Endodermal cell (in vitro differentiated cells): ENCODE measurements at regions not wholly inside any gene's neighbourhood (a gene's known extent, or its start where the extent isn't known, plus 50 kb on each side); places are given as distances from the start of the nearest gene placed in this dataset.

ENCODE experiments used
- DNase-seq: peaks from one replicate; pipeline ENCODE4 v3.0.0-alpha.2; 2017
- H3K27ac ChIP-seq: 2 replicates; pipeline ENCODE4 v1.5.1; 2013; ENCODE audit warnings: mild to moderate bottlenecking, low read depth, low read length, moderate library complexity
- H3K27me3 ChIP-seq: 2 replicates; pipeline ENCODE4 v1.6.1; 2013; ENCODE audit warnings: mild to moderate bottlenecking, low read length, moderate library complexity; ENCODE audit not compliant: insufficient read depth, control insufficient read depth, poor library complexity, severe bottlenecking
- H3K36me3 ChIP-seq: 2 replicates; pipeline ENCODE4 v1.7.0; 2013; ENCODE audit warnings: mild to moderate bottlenecking, low read length, moderate library complexity; ENCODE audit not compliant: control insufficient read depth, insufficient read depth
- H3K4me1 ChIP-seq: one replicate; pipeline ENCODE4 v1.7.0; 2013; ENCODE audit warnings: low read length; ENCODE audit not compliant: control insufficient read depth, insufficient read depth
- H3K4me3 ChIP-seq: 2 replicates; pipeline ENCODE4 v1.5.1; 2013; ENCODE audit warnings: mild to moderate bottlenecking, low read length, moderate library complexity
- H3K9ac ChIP-seq: 2 replicates; pipeline ENCODE4 v1.6.1; 2013; ENCODE audit warnings: mild to moderate bottlenecking, low read length, moderate library complexity; ENCODE audit not compliant: poor library complexity, severe bottlenecking; ENCODE audit errors: extremely low read depth
- H3K9me3 ChIP-seq: 2 replicates; pipeline ENCODE4 v1.6.1; 2013; ENCODE audit warnings: mild to moderate bottlenecking, low read length, moderate library complexity; ENCODE audit not compliant: control insufficient read depth
- H3K27ac Mint-ChIP-seq: 2 replicates; pipeline ENCODE4 v1.8.0; 2020; ENCODE audit warnings: mixed read lengths
- H3K27me3 Mint-ChIP-seq: 2 replicates; pipeline ENCODE4 v1.8.0; 2021; ENCODE audit warnings: mild to moderate bottlenecking, mixed read lengths; ENCODE audit not compliant: insufficient read depth
- H3K36me3 Mint-ChIP-seq: 2 replicates; pipeline ENCODE4 v1.8.0; 2020; ENCODE audit warnings: low read depth, mixed read lengths
- H3K4me1 Mint-ChIP-seq: 2 replicates; pipeline ENCODE4 v1.8.0; 2020; ENCODE audit warnings: mixed read lengths
- H3K4me3 Mint-ChIP-seq: 2 replicates; pipeline ENCODE4 v1.8.0; 2020; ENCODE audit warnings: mild to moderate bottlenecking, moderate library complexity, mixed read lengths
- H3K9me3 Mint-ChIP-seq: 2 replicates; pipeline ENCODE4 v1.8.0; 2020; ENCODE audit warnings: mild to moderate bottlenecking, mixed read lengths
- CTCF ChIP-seq: fragments of 200-600 bp; sonication (generic); conservative IDR thresholded peaks from 2 replicates; pipeline ENCODE4 v1.5.0; 2021; ENCODE audit warnings: antibody characterized with exemption, mild to moderate bottlenecking
- WGBS, 2 experiments: methylation state at CpG; one replicate each; pipeline versions ENCODE4 v1.1.5 to v1.1.7; 2013; ENCODE audit warnings: missing lambda C conversion rate in 2 of 2, mixed read lengths in 1 of 2; ENCODE audit not compliant: insufficient coverage in 1 of 2, insufficient read length in 1 of 2; 5-methylcytosine and 5-hydroxymethylcytosine counted together

GRCh38 chr12:90244232-90244631 is 535.6 kb upstream of the ATP2B1 start:
- H3K27ac Mint-ChIP-seq, result no peak overlapping the region
- H3K9ac ChIP-seq, result no peak overlapping the region
- H3K4me1 Mint-ChIP-seq, result no peaks in the 10 kb centered on the region
- no peak for DNase-seq
- peaks cover 35% of the 10 kb centered on the region for H3K27me3 ChIP-seq
- H3K4me3 Mint-ChIP-seq, result no peak overlapping the region
- H3K9me3 Mint-ChIP-seq, result peaks cover 2% of the 10 kb centered on the region
- no peak overlapping the region for H3K27ac ChIP-seq
- peaks cover 5% of the 10 kb centered on the region for H3K27me3 Mint-ChIP-seq
- H3K9me3 ChIP-seq, result no peaks in the 10 kb centered on the region
- H3K36me3 ChIP-seq, result no peaks in the 10 kb centered on the region
- H3K4me1 ChIP-seq, result no peaks in the 10 kb centered on the region
- WGBS, 2 experiments, result 80 to 96% methylated on average over 1 to 3 of the region's 3 CpGs
- no peak overlapping the region for H3K4me3 ChIP-seq
- TF ChIP-seq CTCF, result no peak
- H3K36me3 Mint-ChIP-seq, result no peaks in the 10 kb centered on the region

GRCh38 chr12:90243211-90243610 is 534.6 kb upstream of the ATP2B1 start:
- H3K27ac Mint-ChIP-seq, result no peak overlapping the region
- Histone ChIP-seq H3K9me3 (no peaks in the 10 kb centered on the region), H3K27me3 (peaks cover 33% of the 10 kb centered on the region), H3K4me3 (no peak overlapping the region), H3K4me1 (no peaks in the 10 kb centered on the region), H3K27ac (no peak overlapping the region), H3K9ac (no peak overlapping the region), H3K36me3 (no peaks in the 10 kb centered on the region)
- H3K9me3 Mint-ChIP-seq, result peaks cover 2% of the 10 kb centered on the region
- no peaks in the 10 kb centered on the region for H3K4me1 Mint-ChIP-seq
- DNase-seq, result no peak
- H3K36me3 Mint-ChIP-seq, result no peaks in the 10 kb centered on the region
- 95 to 100% methylated on average over 1 to 4 of the region's 4 CpGs for WGBS, 2 experiments
- H3K27me3 Mint-ChIP-seq, result peaks cover 5% of the 10 kb centered on the region
- no peak for TF ChIP-seq CTCF
- no peak overlapping the region for H3K4me3 Mint-ChIP-seq

- H3K27me3 ChIP-seq, result peaks cover 2% of the 10 kb centered on the region
- Mint-ChIP-seq H3K27ac (no peak overlapping the region), H3K36me3 (no peaks in the 10 kb centered on the region), H3K9me3 (peaks cover 2% of the 10 kb centered on the region), H3K4me1 (no peaks in the 10 kb centered on the region), H3K27me3 (no peaks in the 10 kb centered on the region), H3K4me3 (no peak overlapping the region)
- H3K9ac ChIP-seq, result no peak overlapping the region
- 85% methylated on average over 1 of the region's 1 CpG; no CpG with 5 or more reads in 1 of the 2 experiments for WGBS, 2 experiments
- H3K36me3 ChIP-seq, result no peaks in the 10 kb centered on the region
- H3K4me3 ChIP-seq, result no peak overlapping the region
- DNase-seq, result no peak
- no peaks in the 10 kb centered on the region for H3K4me1 ChIP-seq
- no peaks in the 10 kb centered on the region for H3K9me3 ChIP-seq
- TF ChIP-seq CTCF, result no peak
- H3K27ac ChIP-seq, result no peak overlapping the region
Observed at GRCh38 chr12:90239732-90240260, 531.2 kb upstream of the ATP2B1 start.
